ENCODE measurements at regions not wholly inside any gene's neighbourhood (a gene's known extent, or its start where the extent isn't known, plus 50 kb on each side); places are given as distances from the start of the nearest gene placed in this dataset.
A peak's percentile ranks its signal among the peaks of the same experiment; 100 is the strongest.
"Not testable (repeated sequence)": the region's sequence is repeated elsewhere in the genome, so short reads cannot be mapped to it uniquely, and the experiment has no call there.

GRCh38 chr3:185306286-185306685, 52.4 kb upstream of the EHHADH start:
- DNase-seq, result not testable (repeated sequence)

GRCh38 chr3:185306847-185307246, 53.0 kb upstream of the EHHADH start:
- DNase-seq, result no peak

GRCh38 chr3:185308126-185308754, 54.4 kb upstream of the EHHADH start:
- peak in 3 of 5 donors; percentile 17 to 46 (median 26) for DNase-seq

GRCh38 chr3:185309302-185309701, 53.6 kb upstream of the MAP3K13 start:
- DNase-seq, result no peak

- DNase-seq, result no peak
Observed at GRCh38 chr3:185309795-185310194, 53.1 kb upstream of the MAP3K13 start.

GRCh38 chr3:185311991-185312390, 50.9 kb upstream of the MAP3K13 start:
- DNase-seq, result no peak

Measured in T-helper 1 cell (primary cell).